OCI-LY3 (cell line): ENCODE measurements at regions not wholly inside any gene's neighbourhood (a gene's known extent, or its start where the extent isn't known, plus 50 kb on each side); places are given as distances from the start of the nearest gene placed in this dataset.

Experiments
- H2AFZ ChIP-seq: fragments of 200-600, 300-600 bp; shearing (Covaris generic); 2 replicates; pipeline ENCODE4 v1.6.0; 2014; ENCODE audit warnings: antibody characterized with exemption, low read depth, low read length
- H3K27ac ChIP-seq: fragments of 200-600, 300-600 bp; sonication (generic); 2 replicates; pipeline ENCODE4 v1.5.1; 2014; ENCODE audit warnings: mild to moderate bottlenecking, low read length, moderate library complexity, mixed read lengths
- H3K27me3 ChIP-seq: fragments of 200-600, 300-600 bp; sonication (generic); 2 replicates; pipeline ENCODE4 v1.6.1; 2014; ENCODE audit warnings: low read depth, low read length, mixed read lengths
- H3K36me3 ChIP-seq: fragments of 200-600, 300-600 bp; sonication (generic); replicated peaks from 2 replicates; pipeline ENCODE3; 2014; ENCODE audit warnings: low read depth, low read length, mixed read lengths
- H3K4me1 ChIP-seq: fragments of 300-600, 200-600 bp; sonication (generic); 2 replicates; pipeline ENCODE4 v1.6.1; 2014; ENCODE audit warnings: low read length, mixed read lengths
- H3K4me2 ChIP-seq: fragments of 200-600, 300-600 bp; sonication (generic); 2 replicates; pipeline ENCODE4 v1.6.1; 2014; ENCODE audit warnings: low read length, mixed read lengths
- H3K4me3 ChIP-seq: fragments of 300-600, 200-600 bp; sonication (generic); 2 replicates; pipeline ENCODE4 v1.5.1; 2014; ENCODE audit warnings: antibody characterized with exemption, mild to moderate bottlenecking, low read length, moderate library complexity
- H3K79me2 ChIP-seq: fragments of 300-600, 200-600 bp; shearing (Covaris generic); 2 replicates; pipeline ENCODE4 v1.6.1; 2014; ENCODE audit warnings: mild to moderate bottlenecking, low read length, mixed read lengths
- H3K9ac ChIP-seq: fragments of 300-600, 200-600 bp; shearing (Covaris generic); 2 replicates; pipeline ENCODE4 v1.6.0; 2014; ENCODE audit warnings: mild to moderate bottlenecking, low read length, moderate library complexity
- H3K9me3 ChIP-seq: fragments of 200-600, 300-600 bp; shearing (Covaris generic); 2 replicates; pipeline ENCODE4 v1.6.1; 2014; ENCODE audit warnings: low read length, mixed read lengths; ENCODE audit not compliant: insufficient read depth
- H4K20me1 ChIP-seq: fragments of 200-600, 300-600 bp; sonication (generic); 2 replicates; pipeline ENCODE4 v1.6.1; 2016; ENCODE audit warnings: low read length, mixed read lengths; ENCODE audit not compliant: insufficient read depth
- CTCF ChIP-seq: fragments of 200-600, 300-600 bp; sonication (generic); IDR thresholded peaks from 2 replicates; pipeline ENCODE4 v1.5.1; 2014; ENCODE audit warnings: antibody characterized with exemption, low read length, low read depth
- EZH2phosphoT487 ChIP-seq: fragments of 200-600 bp; shearing (Covaris generic); IDR thresholded peaks from 2 replicates; pipeline ENCODE4 v1.6.1; 2018; ENCODE audit warnings: antibody characterized with exemption, mixed run types, low read depth

GRCh38 chr15:47437491-47437890, 279.8 kb upstream of the SEMA6D start:
- H2AFZ ChIP-seq, result no peak overlapping the region
- peaks cover 6% of the 10 kb centered on the region; the same call in 1 of the 2 replicates for H3K27me3 ChIP-seq
- no peaks in the 10 kb centered on the region for H4K20me1 ChIP-seq
- no peak for TF ChIP-seq CTCF
- TF ChIP-seq EZH2phosphoT487, result no peak
- no peaks in the 10 kb centered on the region for H3K36me3 ChIP-seq
- no peaks in the 10 kb centered on the region for H3K79me2 ChIP-seq
- no peak overlapping the region for H3K4me3 ChIP-seq
- no peaks in the 10 kb centered on the region for H3K9me3 ChIP-seq
- H3K27ac ChIP-seq, result no peak overlapping the region
- H3K9ac ChIP-seq, result no peak overlapping the region
- H3K4me2 ChIP-seq, result no peak overlapping the region
- no peaks in the 10 kb centered on the region for H3K4me1 ChIP-seq

- H4K20me1 ChIP-seq, result no peaks in the 10 kb centered on the region
- H3K79me2 ChIP-seq, result no peaks in the 10 kb centered on the region
- H3K27me3 ChIP-seq, result peaks cover 6% of the 10 kb centered on the region; the same call in 1 of the 2 replicates
- H3K27ac ChIP-seq, result no peak overlapping the region
- no peak overlapping the region for H2AFZ ChIP-seq
- no peaks in the 10 kb centered on the region for H3K36me3 ChIP-seq
- no peaks in the 10 kb centered on the region for H3K4me1 ChIP-seq
- no peak overlapping the region for H3K4me3 ChIP-seq
- H3K9ac ChIP-seq, result no peak overlapping the region
- no peak for TF ChIP-seq EZH2phosphoT487
- TF ChIP-seq CTCF, result no peak
- no peaks in the 10 kb centered on the region for H3K9me3 ChIP-seq
- H3K4me2 ChIP-seq, result no peak overlapping the region
Measured at GRCh38 chr15:47439146-47440111, 277.9 kb upstream of the SEMA6D start.

GRCh38 chr15:47442371-47442770, 274.9 kb upstream of the SEMA6D start:
- H3K36me3 ChIP-seq, result no peaks in the 10 kb centered on the region
- no peaks in the 10 kb centered on the region for H3K4me1 ChIP-seq
- H2AFZ ChIP-seq, result no peak overlapping the region
- no peak overlapping the region for H3K4me2 ChIP-seq
- no peaks in the 10 kb centered on the region for H3K79me2 ChIP-seq
- no peak overlapping the region for H3K4me3 ChIP-seq
- no peak overlapping the region for H3K9ac ChIP-seq
- no peaks in the 10 kb centered on the region for H3K9me3 ChIP-seq
- no peak for TF ChIP-seq CTCF
- TF ChIP-seq EZH2phosphoT487, result no peak
- peaks cover 6% of the 10 kb centered on the region; the same call in 1 of the 2 replicates for H3K27me3 ChIP-seq
- no peak overlapping the region for H3K27ac ChIP-seq
- H4K20me1 ChIP-seq, result no peaks in the 10 kb centered on the region

- Histone ChIP-seq H3K4me2 (no peak overlapping the region), H3K27ac (no peak overlapping the region), H3K27me3 (peaks cover 6% of the 10 kb centered on the region; the same call in 1 of the 2 replicates), H3K36me3 (no peaks in the 10 kb centered on the region), H4K20me1 (no peaks in the 10 kb centered on the region), H3K4me3 (no peak overlapping the region), H3K4me1 (no peaks in the 10 kb centered on the region), H3K79me2 (no peaks in the 10 kb centered on the region), H2AFZ (no peak overlapping the region), H3K9me3 (no peaks in the 10 kb centered on the region), H3K9ac (no peak overlapping the region)
- TF ChIP-seq EZH2phosphoT487 (no peak), CTCF (no peak)
Measured at GRCh38 chr15:47443839-47444238, 273.5 kb upstream of the SEMA6D start.
